HG03432 (cell line): ENCODE measurements at regions not wholly inside any gene's neighbourhood (a gene's known extent, or its start where the extent isn't known, plus 50 kb on each side); places are given as distances from the start of the nearest gene placed in this dataset.
"Not testable (repeated sequence)": the region's sequence is repeated elsewhere in the genome, so short reads cannot be mapped to it uniquely, and the experiment has no call there.

Experiments
- ATAC-seq: cut with Tn5 transposase; IDR thresholded peaks from one replicate; pipeline ENCODE4 v1.9.1; 2021; ENCODE audit warnings: mild to moderate bottlenecking, moderate library complexity; ENCODE audit not compliant: unreplicated experiment

- ATAC-seq: no peak
Measured at GRCh38 chr3:147333098-147333497, 73.2 kb downstream of the ZIC4 start.

- no peak for ATAC-seq
Measured at GRCh38 chr3:147328711-147329110, 77.6 kb downstream of the ZIC4 start.

GRCh38 chr3:147324356-147324755 lies 82.0 kb downstream of the ZIC4 start:
- no peak for ATAC-seq

- ATAC-seq: no peak
Measured at GRCh38 chr3:147318900-147319299, 87.4 kb downstream of the ZIC4 start.

- not testable (repeated sequence) for ATAC-seq
Measured at GRCh38 chr3:147317080-147317479, 89.3 kb downstream of the ZIC4 start.

GRCh38 chr3:147313513-147313912 lies 92.8 kb downstream of the ZIC4 start:
- ATAC-seq: no peak

GRCh38 chr3:147312786-147313280 lies 93.5 kb downstream of the ZIC4 start:
- no peak for ATAC-seq

- ATAC-seq: no peak
Measured at GRCh38 chr3:147311716-147312115, 94.6 kb downstream of the ZIC4 start.

GRCh38 chr3:147305533-147306250 lies 100.7 kb downstream of the ZIC4 start:
- ATAC-seq: no peak

GRCh38 chr3:147304756-147305155 lies 101.6 kb downstream of the ZIC4 start:
- ATAC-seq: no peak

GRCh38 chr3:147301781-147302180 lies 104.6 kb downstream of the ZIC4 start:
- ATAC-seq: no peak

GRCh38 chr3:147299656-147300055 lies 106.7 kb downstream of the ZIC4 start:
- no peak for ATAC-seq

- no peak for ATAC-seq
Measured at GRCh38 chr3:147298511-147298982, 107.8 kb downstream of the ZIC4 start.

GRCh38 chr3:147297761-147298350 lies 108.5 kb downstream of the ZIC4 start:
- ATAC-seq: no peak

- ATAC-seq: not testable (repeated sequence)
Measured at GRCh38 chr3:147287370-147287769, 119.0 kb downstream of the ZIC4 start.

GRCh38 chr3:147269907-147270306 lies 136.4 kb downstream of the ZIC4 start:
- ATAC-seq: no peak

GRCh38 chr3:147267434-147267833 lies 138.9 kb downstream of the ZIC4 start:
- ATAC-seq: no peak

GRCh38 chr3:147257944-147258343 lies 148.4 kb downstream of the ZIC4 start:
- ATAC-seq: no peak

- ATAC-seq: no peak
Measured at GRCh38 chr3:147256739-147257138, 149.6 kb downstream of the ZIC4 start.

- no peak for ATAC-seq
Measured at GRCh38 chr3:147246906-147247305, 159.4 kb downstream of the ZIC4 start.

GRCh38 chr3:147245638-147246037 lies 160.7 kb downstream of the ZIC4 start:
- not testable (repeated sequence) for ATAC-seq

GRCh38 chr3:147245022-147245421 lies 161.3 kb downstream of the ZIC4 start:
- not testable (repeated sequence) for ATAC-seq
